Body of pancreas (tissue), 4 donors: ENCODE measurements at regions not wholly inside any gene's neighbourhood (a gene's known extent, or its start where the extent isn't known, plus 50 kb on each side); places are given as distances from the start of the nearest gene placed in this dataset.

Experiments used
- ATAC-seq: fragments of 150-250 bp; one replicate; pipeline ENCODE4 v1.9.1; 2016
- DNase-seq, 4 donors: peaks; one replicate each; pipeline ENCODE4 v3.0.0-alpha.2; 2019
- H3K27ac ChIP-seq, 4 donors: fragments of 200-600 bp; sonication (generic); 1 replicate in 3 of 4; 2 replicates in 1 of 4; pipeline versions ENCODE4 v1.5.1 to v1.6.1; 2016 to 2019; ENCODE audit warnings: mild to moderate bottlenecking in 1 of 4, mixed read lengths in 1 of 4, moderate library complexity in 1 of 4
- H3K27me3 ChIP-seq, 2 donors: fragments of 200-600 bp; sonication (generic); one replicate each; pipeline ENCODE4 v1.6.0; 2016; ENCODE audit warnings: mild to moderate bottlenecking in 1 of 2
- H3K36me3 ChIP-seq, 2 donors: fragments of 200-600 bp; sonication (generic); replicated peaks in 1 of 2; 2 replicates each; pipeline ENCODE4 v1.5.1; 2016; ENCODE audit warnings: low read depth in 2 of 2; ENCODE audit not compliant: insufficient read depth in 1 of 2
- H3K4me1 ChIP-seq: fragments of 200-600 bp; sonication (generic); one replicate; pipeline ENCODE4 v1.6.0; 2016
- H3K4me3 ChIP-seq, 2 donors: fragments of 200-600 bp; sonication (generic); 1 replicate in 1 of 2; 2 replicates in 1 of 2; pipeline ENCODE4 v1.5.1; 2016 to 2019
- H3K9me3 ChIP-seq, 3 donors: fragments of 200-600 bp; sonication (generic); 1 replicate in 2 of 3; 2 replicates in 1 of 3; pipeline ENCODE4 v1.5.1; 2016
- POLR2A ChIP-seq, 3 donors: fragments of 450-650 bp; IDR thresholded peaks; one replicate each; pipeline ENCODE4 v1.6.1; 2016; ENCODE audit warnings: antibody characterized with exemption in 3 of 3, mild to moderate bottlenecking in 2 of 3
- WGBS, 2 donors: methylation state at CpG; one replicate each; pipeline ENCODE4 v1.1.5; 2017; 5-methylcytosine and 5-hydroxymethylcytosine counted together
- intact Hi-C: fragments of 100-400 bp; cut with DNase I; formaldehyde crosslinking; loops from one replicate; pipeline ENCODE4 v1.15.1; 2023
- TF ChIP-seq, protein P1 (sequence below), 7 experiments: fragments of 450-650 bp in 4 of 7; fragments of 200-600 bp in 3 of 7; sonication (generic) in 3 of 7; IDR thresholded peaks; one replicate each; pipeline ENCODE4 v1.5.1; 2016 to 2019; ENCODE audit warnings: antibody characterized with exemption in 7 of 7

DNA sequence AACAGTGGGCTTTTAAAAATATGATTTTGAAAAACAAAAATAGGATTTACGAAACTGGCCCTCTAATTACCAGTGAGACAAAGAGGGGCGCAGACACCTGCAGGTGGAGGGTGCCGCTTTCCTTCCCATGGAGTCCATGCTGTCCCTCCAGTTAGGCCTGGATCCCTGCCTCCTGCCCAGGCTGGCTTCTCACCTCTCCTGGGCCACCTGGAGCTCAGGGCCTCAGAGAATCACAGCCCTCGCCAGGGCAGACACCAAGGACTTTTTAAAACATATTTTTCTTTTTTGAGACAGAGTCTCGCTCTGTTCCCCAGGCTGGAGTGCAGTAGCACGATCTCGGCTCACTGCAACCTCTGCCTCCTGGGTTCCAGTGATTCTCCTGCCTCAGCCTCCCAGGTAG is 1437.2 kb downstream of the TBC1D22A start:
- intact Hi-C loops, result no loop called here
- H3K36me3 ChIP-seq, result no peaks in the 10 kb centered on the region
- no peak for DNase-seq
- H3K27me3 ChIP-seq, result no peaks in the 10 kb centered on the region
- H3K27ac ChIP-seq, result no peak overlapping the region
- no peak for TF ChIP-seq POLR2A (IDR thresholded peaks at IDR 0.05)
- TF ChIP-seq, protein P1, sequence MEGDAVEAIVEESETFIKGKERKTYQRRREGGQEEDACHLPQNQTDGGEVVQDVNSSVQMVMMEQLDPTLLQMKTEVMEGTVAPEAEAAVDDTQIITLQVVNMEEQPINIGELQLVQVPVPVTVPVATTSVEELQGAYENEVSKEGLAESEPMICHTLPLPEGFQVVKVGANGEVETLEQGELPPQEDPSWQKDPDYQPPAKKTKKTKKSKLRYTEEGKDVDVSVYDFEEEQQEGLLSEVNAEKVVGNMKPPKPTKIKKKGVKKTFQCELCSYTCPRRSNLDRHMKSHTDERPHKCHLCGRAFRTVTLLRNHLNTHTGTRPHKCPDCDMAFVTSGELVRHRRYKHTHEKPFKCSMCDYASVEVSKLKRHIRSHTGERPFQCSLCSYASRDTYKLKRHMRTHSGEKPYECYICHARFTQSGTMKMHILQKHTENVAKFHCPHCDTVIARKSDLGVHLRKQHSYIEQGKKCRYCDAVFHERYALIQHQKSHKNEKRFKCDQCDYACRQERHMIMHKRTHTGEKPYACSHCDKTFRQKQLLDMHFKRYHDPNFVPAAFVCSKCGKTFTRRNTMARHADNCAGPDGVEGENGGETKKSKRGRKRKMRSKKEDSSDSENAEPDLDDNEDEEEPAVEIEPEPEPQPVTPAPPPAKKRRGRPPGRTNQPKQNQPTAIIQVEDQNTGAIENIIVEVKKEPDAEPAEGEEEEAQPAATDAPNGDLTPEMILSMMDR (IDR thresholded peaks at IDR 0.05), result no peak
- no peak overlapping the region for H3K4me3 ChIP-seq
- no peaks in the 10 kb centered on the region for H3K9me3 ChIP-seq
- no peaks in the 10 kb centered on the region for H3K4me1 ChIP-seq
- ATAC-seq, result no peak
- 77 to 81% methylated on average over 7 of the region's 7 CpGs for WGBS, 2 donors

DNA sequence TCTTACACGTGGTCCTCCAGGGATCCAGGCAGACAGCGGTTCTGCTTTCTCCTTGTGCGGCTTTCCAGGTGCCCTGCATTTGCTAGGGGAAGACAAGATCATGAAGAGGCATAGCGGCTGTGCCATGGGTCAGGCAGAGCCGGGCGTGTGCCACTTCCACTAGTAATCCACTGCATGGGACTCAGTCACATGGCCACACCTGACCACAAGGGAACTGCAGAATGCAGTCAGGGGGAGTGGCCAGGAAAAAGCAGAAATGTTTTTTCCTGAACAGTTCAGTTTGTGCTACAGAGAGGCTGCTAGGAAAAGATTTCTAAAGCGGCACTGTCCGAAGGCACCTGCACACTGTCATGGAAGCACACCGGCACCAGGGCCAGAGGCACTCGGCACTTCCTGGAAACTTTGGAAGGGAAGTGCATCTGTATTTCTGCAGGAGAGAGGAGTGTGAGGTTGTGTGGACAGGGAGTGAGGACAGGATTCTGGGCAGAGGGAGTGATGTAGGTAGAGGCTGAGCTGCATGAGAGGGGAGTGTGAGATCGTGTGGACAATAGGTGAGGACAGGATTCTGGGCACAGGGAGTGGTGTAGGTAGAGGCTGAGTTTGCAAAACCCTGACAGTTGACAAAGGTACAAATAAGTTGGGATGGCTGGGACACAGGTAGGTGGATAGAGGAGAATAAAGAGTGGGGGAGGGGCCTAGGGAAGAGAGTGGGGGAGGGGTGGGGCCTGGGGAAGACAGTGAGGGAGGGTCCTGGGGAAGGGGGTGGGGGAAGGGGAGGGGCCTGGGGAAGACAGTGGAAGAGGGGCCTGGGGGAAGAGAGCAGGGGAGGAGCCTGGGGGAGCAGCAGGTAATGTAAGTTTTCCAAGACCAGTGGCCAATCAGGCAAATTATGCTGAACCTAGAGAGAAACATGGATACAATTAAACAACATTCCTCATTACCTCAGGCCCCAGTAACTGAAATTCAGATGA is 1436.3 kb downstream of the TBC1D22A start:
- H3K4me1 ChIP-seq, result no peaks in the 10 kb centered on the region
- H3K27me3 ChIP-seq, result no peaks in the 10 kb centered on the region
- intact Hi-C loops, result no loop called here
- WGBS, 2 donors, result 48 to 55% methylated on average over 11 of the region's 11 CpGs
- TF ChIP-seq, protein P1 (IDR thresholded peaks at IDR 0.05), result no peak
- TF ChIP-seq POLR2A (IDR thresholded peaks at IDR 0.05), result no peak
- H3K36me3 ChIP-seq, result no peaks in the 10 kb centered on the region
- no peak overlapping the region for H3K4me3 ChIP-seq
- ATAC-seq, result no peak
- no peak overlapping the region for H3K27ac ChIP-seq
- no peaks in the 10 kb centered on the region for H3K9me3 ChIP-seq
- no peak for DNase-seq

DNA sequence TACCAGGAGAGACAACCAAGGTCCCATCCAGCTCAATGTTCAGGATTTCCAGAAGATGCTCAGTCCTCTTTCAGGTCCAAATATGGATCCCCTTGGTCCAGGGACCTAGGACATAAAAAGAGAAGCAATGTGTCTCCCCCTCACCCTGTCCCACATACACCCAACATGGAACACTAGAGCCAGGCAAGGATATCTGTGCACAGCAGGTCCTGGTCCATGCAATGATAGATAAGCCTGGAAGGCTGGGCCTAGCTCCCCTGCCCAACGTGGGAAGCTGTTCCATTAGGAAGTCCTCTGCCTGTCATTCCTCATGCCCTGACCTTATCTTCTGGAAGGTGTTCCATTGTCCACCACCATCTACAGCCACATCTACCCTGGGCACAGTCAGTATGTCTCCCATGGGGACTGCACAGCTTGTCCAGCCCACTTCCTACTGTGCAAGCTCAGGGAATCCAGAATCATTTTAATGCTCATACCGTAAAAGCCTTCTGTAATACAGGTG is 1434.8 kb downstream of the TBC1D22A start:
- ATAC-seq, result no peak
- intact Hi-C loops, result no loop called here

DNA sequence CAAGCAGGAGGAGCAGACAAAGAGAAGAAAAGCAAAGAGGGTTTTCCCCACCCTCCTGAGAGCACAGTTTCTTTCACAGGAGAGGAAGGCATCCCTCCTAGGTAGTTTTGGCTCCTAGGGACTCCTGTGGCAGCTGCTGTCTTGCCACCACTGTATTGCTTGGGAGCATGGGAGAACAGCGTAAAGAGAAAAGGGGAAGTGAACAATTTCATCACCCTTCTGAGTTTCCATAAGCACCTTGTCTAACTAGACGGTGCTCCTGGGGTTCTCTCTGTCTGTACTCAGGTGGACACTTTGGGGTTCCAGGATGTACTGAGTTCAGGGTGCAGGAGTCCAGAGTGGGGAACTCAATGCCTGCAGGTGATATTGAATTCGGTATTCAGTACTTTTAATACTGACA is 1430.5 kb downstream of the TBC1D22A start:
- H3K27me3 ChIP-seq, result no peaks in the 10 kb centered on the region
- ATAC-seq (no peak), DNase-seq (no peak)
- no peak overlapping the region for H3K4me3 ChIP-seq
- no peak for TF ChIP-seq POLR2A (IDR thresholded peaks at IDR 0.05)
- TF ChIP-seq, protein P1 (IDR thresholded peaks at IDR 0.05), result no peak
- no peaks in the 10 kb centered on the region for H3K4me1 ChIP-seq
- H3K9me3 ChIP-seq, result no peaks in the 10 kb centered on the region
- H3K27ac ChIP-seq, result no peak overlapping the region
- intact Hi-C loops, result no loop called here
- no peaks in the 10 kb centered on the region for H3K36me3 ChIP-seq
- 42 to 69% methylated on average over 3 of the region's 3 CpGs for WGBS, 2 donors

More for the DNA sequence above, 1434.8 kb downstream of the TBC1D22A start:
- TF ChIP-seq POLR2A (IDR thresholded peaks at IDR 0.05), result no peak
- TF ChIP-seq, protein P1 (IDR thresholded peaks at IDR 0.05), result no peak
- no peak overlapping the region for H3K4me3 ChIP-seq
- H3K4me1 ChIP-seq, result no peaks in the 10 kb centered on the region
- H3K9me3 ChIP-seq, result no peaks in the 10 kb centered on the region
- no peak for DNase-seq
- 68 to 71% methylated on average over 2 of the region's 2 CpGs for WGBS, 2 donors
- no peaks in the 10 kb centered on the region for H3K36me3 ChIP-seq
- H3K27ac ChIP-seq, result no peak overlapping the region
- no peaks in the 10 kb centered on the region for H3K27me3 ChIP-seq
